ENCODE measurements at regions not wholly inside any gene's neighbourhood (a gene's known extent, or its start where the extent isn't known, plus 50 kb on each side); places are given as distances from the start of the nearest gene placed in this dataset.
"Not testable (repeated sequence)": the region's sequence is repeated elsewhere in the genome, so short reads cannot be mapped to it uniquely, and the experiment has no call there.

- no peaks in the 10 kb centered on the region for H3K27me3 Mint-ChIP-seq
Observed at GRCh38 chr3:153274561-153274960, 112.5 kb downstream of the RAP2B start.

GRCh38 chr3:153275514-153275913 is 113.5 kb downstream of the RAP2B start:
- DNase-seq (no peak), ATAC-seq (no peak)
- Mint-ChIP-seq H3K27ac (no peak overlapping the region), H3K36me3 (ENCODE audit: low read depth) (peaks cover 3% of the 10 kb centered on the region), H3K27me3 (no peaks in the 10 kb centered on the region), H3K4me1 (peaks cover 18% of the 10 kb centered on the region), H3K4me3 (no peak overlapping the region)
- no peaks in the 10 kb centered on the region for H3K9me3 ChIP-seq (ENCODE audit: control insufficient read depth, low read length, poor library complexity, severe bottlenecking)

More at GRCh38 chr3:153274561-153274960, 112.5 kb downstream of the RAP2B start:
- no peak for DNase-seq
- Mint-ChIP-seq H3K4me3 (no peak overlapping the region), H3K27ac (no peak overlapping the region), H3K4me1 (peaks cover 18% of the 10 kb centered on the region), H3K36me3 (ENCODE audit: low read depth) (peaks cover 3% of the 10 kb centered on the region)
- H3K9me3 ChIP-seq (ENCODE audit: control insufficient read depth, low read length, poor library complexity, severe bottlenecking): no peaks in the 10 kb centered on the region
- no peak for ATAC-seq

GRCh38 chr3:153277029-153277428 is 115.0 kb downstream of the RAP2B start:
- no peaks in the 10 kb centered on the region for H3K36me3 Mint-ChIP-seq (ENCODE audit: low read depth)
- H3K4me3 Mint-ChIP-seq: no peak overlapping the region
- ATAC-seq (no peak), DNase-seq (no peak)
- H3K27me3 Mint-ChIP-seq: no peaks in the 10 kb centered on the region
- H3K9me3 ChIP-seq (ENCODE audit: control insufficient read depth, low read length, poor library complexity, severe bottlenecking): no peaks in the 10 kb centered on the region
- no peak overlapping the region for H3K27ac Mint-ChIP-seq
- peaks cover 11% of the 10 kb centered on the region for H3K4me1 Mint-ChIP-seq

GRCh38 chr3:153281236-153281997 is 119.4 kb downstream of the RAP2B start:
- not testable (repeated sequence) for H3K27ac Mint-ChIP-seq; H3K9me3 ChIP-seq (ENCODE audit: control insufficient read depth, low read length, poor library complexity, severe bottlenecking); ATAC-seq; DNase-seq; H3K36me3 Mint-ChIP-seq (ENCODE audit: low read depth); H3K4me3 Mint-ChIP-seq; H3K27me3 Mint-ChIP-seq
- H3K4me1 Mint-ChIP-seq: peaks cover 14% of the 10 kb centered on the region

GRCh38 chr3:153282355-153282754 is 120.3 kb downstream of the RAP2B start:
- no peak overlapping the region for H3K27ac Mint-ChIP-seq
- ATAC-seq: no peak
- no peaks in the 10 kb centered on the region for H3K9me3 ChIP-seq (ENCODE audit: control insufficient read depth, low read length, poor library complexity, severe bottlenecking)

GRCh38 chr3:153284282-153284938 is 122.4 kb downstream of the RAP2B start:
- Mint-ChIP-seq H3K4me3 (peak overlapping the region; percentile 64), H3K27ac (peak overlapping the region; percentile 84), H3K36me3 (ENCODE audit: low read depth) (peaks cover 2% of the 10 kb centered on the region), H3K4me1 (peaks cover 26% of the 10 kb centered on the region), H3K27me3 (no peaks in the 10 kb centered on the region)
- DNase-seq (no peak), ATAC-seq (peak; percentile 86)
- no peaks in the 10 kb centered on the region for H3K9me3 ChIP-seq (ENCODE audit: control insufficient read depth, low read length, poor library complexity, severe bottlenecking)

More at GRCh38 chr3:153282355-153282754, 120.3 kb downstream of the RAP2B start:
- Mint-ChIP-seq H3K36me3 (ENCODE audit: low read depth) (no peaks in the 10 kb centered on the region), H3K4me3 (no peak overlapping the region), H3K27me3 (no peaks in the 10 kb centered on the region), H3K4me1 (peaks cover 16% of the 10 kb centered on the region)
- no peak for DNase-seq

GRCh38 chr3:153285194-153285641 is 123.2 kb downstream of the RAP2B start:
- H3K9me3 ChIP-seq (ENCODE audit: control insufficient read depth, low read length, poor library complexity, severe bottlenecking): no peaks in the 10 kb centered on the region
- H3K4me1 Mint-ChIP-seq: peaks cover 31% of the 10 kb centered on the region
- ATAC-seq: no peak
- H3K27me3 Mint-ChIP-seq: no peaks in the 10 kb centered on the region
- no peak overlapping the region for H3K4me3 Mint-ChIP-seq
- DNase-seq: no peak
- peak overlapping the region; percentile 84 for H3K27ac Mint-ChIP-seq
- H3K36me3 Mint-ChIP-seq (ENCODE audit: low read depth): peaks cover 2% of the 10 kb centered on the region

- peak overlapping the region; percentile 84 for H3K27ac Mint-ChIP-seq
- DNase-seq (no peak), ATAC-seq (no peak)
Observed at GRCh38 chr3:153285982-153286381, 124.0 kb downstream of the RAP2B start.

GRCh38 chr3:153287017-153287416 is 125.0 kb downstream of the RAP2B start:
- Mint-ChIP-seq H3K36me3 (ENCODE audit: low read depth) (peaks cover 2% of the 10 kb centered on the region), H3K27me3 (no peaks in the 10 kb centered on the region), H3K4me1 (peaks cover 41% of the 10 kb centered on the region), H3K27ac (peak overlapping the region; percentile 27), H3K4me3 (no peak overlapping the region)
- ATAC-seq (no peak), DNase-seq (no peak)
- no peaks in the 10 kb centered on the region for H3K9me3 ChIP-seq (ENCODE audit: control insufficient read depth, low read length, poor library complexity, severe bottlenecking)

More at GRCh38 chr3:153285982-153286381, 124.0 kb downstream of the RAP2B start:
- no peaks in the 10 kb centered on the region for H3K9me3 ChIP-seq (ENCODE audit: control insufficient read depth, low read length, poor library complexity, severe bottlenecking)
- no peak overlapping the region for H3K4me3 Mint-ChIP-seq
- H3K27me3 Mint-ChIP-seq: no peaks in the 10 kb centered on the region
- H3K36me3 Mint-ChIP-seq (ENCODE audit: low read depth): peaks cover 2% of the 10 kb centered on the region
- H3K4me1 Mint-ChIP-seq: peaks cover 33% of the 10 kb centered on the region

- ATAC-seq: no peak
- H3K27ac Mint-ChIP-seq: peak overlapping the region; percentile 27
- peaks cover 39% of the 10 kb centered on the region for H3K4me1 Mint-ChIP-seq
Observed at GRCh38 chr3:153289334-153289808, 127.3 kb downstream of the RAP2B start.

GRCh38 chr3:153290268-153291015 is 128.4 kb downstream of the RAP2B start:
- Mint-ChIP-seq H3K36me3 (ENCODE audit: low read depth) (peaks cover 2% of the 10 kb centered on the region), H3K27ac (peak overlapping the region; percentile 16), H3K4me3 (no peak overlapping the region), H3K4me1 (peaks cover 37% of the 10 kb centered on the region), H3K27me3 (no peaks in the 10 kb centered on the region)
- H3K9me3 ChIP-seq (ENCODE audit: control insufficient read depth, low read length, poor library complexity, severe bottlenecking): no peaks in the 10 kb centered on the region
- no peak for DNase-seq
- peak; percentile 57 for ATAC-seq

More at GRCh38 chr3:153289334-153289808, 127.3 kb downstream of the RAP2B start:
- no peak for DNase-seq
- H3K4me3 Mint-ChIP-seq: no peak overlapping the region
- H3K36me3 Mint-ChIP-seq (ENCODE audit: low read depth): peaks cover 2% of the 10 kb centered on the region
- H3K9me3 ChIP-seq (ENCODE audit: control insufficient read depth, low read length, poor library complexity, severe bottlenecking): no peaks in the 10 kb centered on the region
- no peaks in the 10 kb centered on the region for H3K27me3 Mint-ChIP-seq

GRCh38 chr3:153291059-153291685 is 129.1 kb downstream of the RAP2B start:
- H3K4me3 Mint-ChIP-seq: peak overlapping the region; percentile 9
- no peaks in the 10 kb centered on the region for H3K9me3 ChIP-seq (ENCODE audit: control insufficient read depth, low read length, poor library complexity, severe bottlenecking)
- no peak for DNase-seq
- ATAC-seq: peak; percentile 69
- H3K27ac Mint-ChIP-seq: peak overlapping the region; percentile 16
- peaks cover 32% of the 10 kb centered on the region for H3K4me1 Mint-ChIP-seq
- no peaks in the 10 kb centered on the region for H3K27me3 Mint-ChIP-seq
- peaks cover 2% of the 10 kb centered on the region for H3K36me3 Mint-ChIP-seq (ENCODE audit: low read depth)
